Skeletal muscle satellite cell (primary cell): ENCODE measurements at regions not wholly inside any gene's neighbourhood (a gene's known extent, or its start where the extent isn't known, plus 50 kb on each side); places are given as distances from the start of the nearest gene placed in this dataset.

ENCODE experiments used
- H3K27me3 ChIP-seq: 2 replicates; pipeline ENCODE4 v1.7.0; 2013; ENCODE audit warnings: low read length; ENCODE audit not compliant: control insufficient read depth, insufficient read depth
- H3K36me3 ChIP-seq: 2 replicates; pipeline ENCODE4 v1.7.0; 2013; ENCODE audit warnings: mild to moderate bottlenecking, control low read depth, low read length; ENCODE audit not compliant: insufficient read depth
- H3K4me1 ChIP-seq: 2 replicates; pipeline ENCODE4 v1.7.0; 2013; ENCODE audit warnings: low read length; ENCODE audit not compliant: control insufficient read depth, insufficient read depth
- H3K4me2 ChIP-seq: 2 replicates; pipeline ENCODE4 v1.7.0; 2013; ENCODE audit warnings: mild to moderate bottlenecking, low read length
- H3K4me3 ChIP-seq: 2 replicates; pipeline ENCODE4 v1.7.0; 2013; ENCODE audit warnings: low read length
- H3K9ac ChIP-seq: 2 replicates; pipeline ENCODE4 v1.7.0; 2013; ENCODE audit warnings: mild to moderate bottlenecking, low read depth, low read length, moderate library complexity
- H3K9me3 ChIP-seq: replicated peaks from 2 replicates; pipeline ENCODE4 v1.7.0; 2013; ENCODE audit warnings: mild to moderate bottlenecking, control low read depth, low read length

DNA sequence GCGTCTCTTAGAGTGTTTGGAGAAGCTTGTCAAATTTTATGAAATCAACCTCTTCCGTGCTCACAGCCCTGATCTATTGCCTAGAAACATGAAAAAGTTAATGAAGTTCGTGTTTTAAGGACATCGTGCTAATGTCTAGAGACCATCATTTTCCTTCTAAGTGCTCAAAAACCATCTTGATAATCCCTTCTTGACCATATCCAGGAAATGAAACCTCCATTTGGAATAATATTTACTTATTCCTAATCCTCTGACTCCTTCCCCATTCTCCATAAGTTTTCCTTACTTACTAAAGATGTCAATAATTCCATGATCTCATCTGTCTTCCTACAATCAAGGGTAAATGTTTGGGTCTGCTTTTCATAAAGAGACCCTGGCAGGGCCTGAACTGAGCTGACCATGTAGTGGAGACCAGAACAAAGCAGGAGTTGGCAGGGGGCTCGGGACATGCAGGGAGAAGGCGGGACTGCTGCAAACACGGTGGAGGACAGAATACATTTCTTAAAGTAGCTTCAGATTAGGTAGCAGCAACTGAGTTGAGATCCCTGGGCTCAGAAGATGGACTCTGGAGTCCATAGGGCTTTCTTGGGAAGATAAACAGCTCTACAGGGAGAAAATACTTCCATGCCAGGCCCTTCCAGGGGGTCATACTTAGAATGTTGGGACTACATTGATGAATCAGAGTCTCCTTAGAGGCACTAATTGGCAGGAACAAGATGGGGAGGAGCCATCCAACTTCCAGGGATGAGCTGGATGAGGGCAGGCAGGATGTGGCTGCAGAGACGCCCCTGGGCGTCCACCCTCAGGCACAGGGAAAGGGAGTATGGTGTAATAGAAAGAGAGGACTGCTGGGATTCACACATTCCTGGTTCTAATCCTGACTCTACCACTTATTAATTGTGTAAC is 100.7 kb downstream of the RIN2 start:
- Histone ChIP-seq H3K4me1 (peaks cover 4% of the 10 kb centered on the region), H3K4me2 (no peak overlapping the region), H3K9ac (no peak overlapping the region), H3K36me3 (no peaks in the 10 kb centered on the region), H3K4me3 (no peak overlapping the region), H3K27me3 (no peaks in the 10 kb centered on the region), H3K9me3 (no peaks in the 10 kb centered on the region)

GRCh38 chr20:19859444-19859843 is 101.4 kb downstream of the RIN2 start:
- Histone ChIP-seq H3K27me3 (no peaks in the 10 kb centered on the region), H3K4me2 (no peak overlapping the region), H3K9me3 (no peaks in the 10 kb centered on the region), H3K36me3 (no peaks in the 10 kb centered on the region), H3K4me3 (no peak overlapping the region), H3K9ac (no peak overlapping the region), H3K4me1 (peaks cover 4% of the 10 kb centered on the region)

- Histone ChIP-seq H3K9me3 (no peaks in the 10 kb centered on the region), H3K4me2 (no peak overlapping the region), H3K4me1 (peaks cover 4% of the 10 kb centered on the region), H3K36me3 (no peaks in the 10 kb centered on the region), H3K4me3 (no peak overlapping the region), H3K27me3 (no peaks in the 10 kb centered on the region), H3K9ac (no peak overlapping the region)
These were observed 102.7 kb downstream of the RIN2 start for GRCh38 chr20:19860737-19861136.

GRCh38 chr20:19861147-19861759 is 103.2 kb downstream of the RIN2 start:
- Histone ChIP-seq H3K9me3 (no peaks in the 10 kb centered on the region), H3K4me2 (no peak overlapping the region), H3K4me1 (peaks cover 4% of the 10 kb centered on the region), H3K27me3 (no peaks in the 10 kb centered on the region), H3K4me3 (no peak overlapping the region), H3K9ac (no peak overlapping the region), H3K36me3 (no peaks in the 10 kb centered on the region)

GRCh38 chr20:19864130-19864529 is 106.1 kb downstream of the RIN2 start:
- H3K9me3 ChIP-seq: no peaks in the 10 kb centered on the region
- H3K4me2 ChIP-seq: no peak overlapping the region
- H3K36me3 ChIP-seq: no peaks in the 10 kb centered on the region
- H3K4me1 ChIP-seq: no peaks in the 10 kb centered on the region
- no peak overlapping the region for H3K9ac ChIP-seq
- H3K4me3 ChIP-seq: no peak overlapping the region
- no peaks in the 10 kb centered on the region for H3K27me3 ChIP-seq

GRCh38 chr20:19866070-19866469 is 108.0 kb downstream of the RIN2 start:
- Histone ChIP-seq H3K9ac (no peak overlapping the region), H3K27me3 (no peaks in the 10 kb centered on the region), H3K9me3 (no peaks in the 10 kb centered on the region), H3K4me2 (no peak overlapping the region), H3K4me3 (no peak overlapping the region), H3K36me3 (no peaks in the 10 kb centered on the region), H3K4me1 (no peaks in the 10 kb centered on the region)

- Histone ChIP-seq H3K4me2 (no peak overlapping the region), H3K4me1 (no peaks in the 10 kb centered on the region), H3K27me3 (no peaks in the 10 kb centered on the region), H3K9ac (no peak overlapping the region), H3K9me3 (no peaks in the 10 kb centered on the region), H3K36me3 (no peaks in the 10 kb centered on the region), H3K4me3 (no peak overlapping the region)
These were observed 109.0 kb downstream of the RIN2 start for GRCh38 chr20:19867074-19867473.

- no peaks in the 10 kb centered on the region for H3K27me3 ChIP-seq
- H3K4me1 ChIP-seq: no peaks in the 10 kb centered on the region
- no peak overlapping the region for H3K4me3 ChIP-seq
- no peaks in the 10 kb centered on the region for H3K36me3 ChIP-seq
- no peak overlapping the region for H3K9ac ChIP-seq
- H3K9me3 ChIP-seq: no peaks in the 10 kb centered on the region
- H3K4me2 ChIP-seq: no peak overlapping the region
These were observed 109.9 kb downstream of the RIN2 start for GRCh38 chr20:19867940-19868371.

DNA sequence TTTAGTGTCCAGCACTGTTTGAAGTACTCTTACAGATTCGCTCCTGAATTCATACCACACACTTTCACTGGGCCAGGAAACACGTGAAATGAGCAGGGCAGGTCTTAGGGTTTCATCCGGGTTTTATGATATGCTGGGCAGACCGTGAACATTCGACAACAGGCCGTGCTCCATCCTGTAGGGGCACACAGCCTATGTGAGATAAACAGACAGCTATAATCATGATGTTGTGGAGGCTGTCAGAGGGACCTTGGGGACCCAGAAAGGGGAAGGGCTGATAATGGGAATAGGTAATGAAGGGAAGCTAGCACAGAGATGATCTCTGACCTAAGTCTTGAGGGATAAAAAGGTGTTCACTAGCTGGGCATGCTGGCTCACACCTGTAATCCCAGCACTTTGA is 110.4 kb downstream of the RIN2 start:
- Histone ChIP-seq H3K4me3 (no peak overlapping the region), H3K9ac (no peak overlapping the region), H3K36me3 (no peaks in the 10 kb centered on the region)

GRCh38 chr20:19872001-19872400 is 113.9 kb downstream of the RIN2 start:
- no peak overlapping the region for H3K4me2 ChIP-seq
- no peak overlapping the region for H3K9ac ChIP-seq
- no peaks in the 10 kb centered on the region for H3K36me3 ChIP-seq
- no peak overlapping the region for H3K4me3 ChIP-seq
- peaks cover 4% of the 10 kb centered on the region for H3K9me3 ChIP-seq
- no peaks in the 10 kb centered on the region for H3K27me3 ChIP-seq
- H3K4me1 ChIP-seq: no peaks in the 10 kb centered on the region

More for the DNA sequence above, 110.4 kb downstream of the RIN2 start:
- no peak overlapping the region for H3K4me2 ChIP-seq
- H3K27me3 ChIP-seq: no peaks in the 10 kb centered on the region
- no peaks in the 10 kb centered on the region for H3K4me1 ChIP-seq
- H3K9me3 ChIP-seq: no peaks in the 10 kb centered on the region

DNA sequence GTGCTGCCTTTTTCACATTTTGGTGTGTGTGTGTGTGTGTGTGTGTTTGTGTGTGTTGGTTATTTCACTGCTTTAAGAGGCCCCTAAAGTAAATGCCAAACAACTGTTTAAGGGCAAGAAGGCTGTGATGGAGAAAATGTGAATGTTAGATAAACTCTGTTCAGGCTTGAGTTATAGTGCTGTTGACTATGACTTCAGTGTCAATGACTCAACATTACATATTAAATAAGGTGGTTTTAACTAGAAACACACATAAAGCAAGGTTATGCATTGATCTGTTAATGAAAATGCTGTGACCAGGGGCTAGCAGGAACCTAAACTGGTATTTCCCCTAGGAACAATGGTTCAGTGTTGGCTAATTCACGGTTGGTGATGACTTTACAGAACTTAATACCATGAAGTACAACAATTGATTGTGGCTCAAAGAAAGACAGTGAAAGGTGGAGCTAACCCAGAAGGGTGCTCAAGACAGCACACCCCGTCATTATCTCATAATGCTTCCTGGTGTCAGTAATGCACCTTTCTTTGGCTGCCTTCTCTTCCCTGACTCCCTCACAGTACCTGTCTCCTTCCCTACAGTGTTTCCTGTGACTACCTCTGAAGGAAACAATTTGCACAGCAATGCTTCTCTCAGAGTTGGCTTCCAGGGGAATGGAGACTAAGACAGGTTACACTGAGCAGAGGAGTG is 116.1 kb downstream of the RIN2 start:
- no peaks in the 10 kb centered on the region for H3K36me3 ChIP-seq
- no peak overlapping the region for H3K4me3 ChIP-seq
- H3K4me1 ChIP-seq: no peaks in the 10 kb centered on the region
- H3K27me3 ChIP-seq: no peaks in the 10 kb centered on the region
- H3K9ac ChIP-seq: no peak overlapping the region
- no peak overlapping the region for H3K4me2 ChIP-seq
- H3K9me3 ChIP-seq: peaks cover 4% of the 10 kb centered on the region
